Ishikawa (cell line): ENCODE measurements at regions not wholly inside any gene's neighbourhood (a gene's known extent, or its start where the extent isn't known, plus 50 kb on each side); places are given as distances from the start of the nearest gene placed in this dataset.

Experiments
- CEBPB ChIP-seq: IDR thresholded peaks from 2 replicates; pipeline ENCODE4 v1.6.1; 2012
- CREB1 ChIP-seq: IDR thresholded peaks from 2 replicates; pipeline ENCODE4 v1.6.1; 2012; ENCODE audit warnings: low read depth
- EGR1 ChIP-seq: IDR thresholded peaks from 2 replicates; pipeline ENCODE4 v1.6.1; 2012
- EP300 ChIP-seq: IDR thresholded peaks from 2 replicates; pipeline ENCODE4 v1.6.1; 2012; ENCODE audit warnings: borderline replicate concordance
- FOXM1 ChIP-seq: IDR thresholded peaks from 2 replicates; pipeline ENCODE4 v1.6.1; 2012; ENCODE audit warnings: low read depth, borderline replicate concordance
- NFIC ChIP-seq: IDR thresholded peaks from 2 replicates; pipeline ENCODE4 v1.6.1; 2012
- RAD21 ChIP-seq: IDR thresholded peaks from 2 replicates; pipeline ENCODE4 v1.6.1; 2012; ENCODE audit warnings: low read depth
- TAF1 ChIP-seq: IDR thresholded peaks from 2 replicates; pipeline ENCODE4 v1.6.1; 2012; ENCODE audit warnings: low read depth, mild to moderate bottlenecking
- TCF12 ChIP-seq: IDR thresholded peaks from 2 replicates; pipeline ENCODE4 v1.6.1; 2012; ENCODE audit warnings: low read depth
- TEAD4 ChIP-seq: IDR thresholded peaks from 2 replicates; pipeline ENCODE4 v1.6.1; 2012
- YY1 ChIP-seq: IDR thresholded peaks from 2 replicates; pipeline ENCODE4 v1.6.1; 2012; ENCODE audit warnings: low read depth
- ZBTB7A ChIP-seq: IDR thresholded peaks from 2 replicates; pipeline ENCODE4 v1.6.1; 2012; ENCODE audit warnings: low read depth
- TF ChIP-seq, protein P1 (sequence below): IDR thresholded peaks from 2 replicates; pipeline ENCODE4 v1.6.1; 2012
- TF ChIP-seq, protein P2 (sequence below): IDR thresholded peaks from 2 replicates; pipeline ENCODE4 v1.6.1; 2012
- TF ChIP-seq, protein P3 (sequence below): IDR thresholded peaks from 2 replicates; pipeline ENCODE4 v1.6.1; 2012; ENCODE audit warnings: low read depth, mild to moderate bottlenecking

DNA sequence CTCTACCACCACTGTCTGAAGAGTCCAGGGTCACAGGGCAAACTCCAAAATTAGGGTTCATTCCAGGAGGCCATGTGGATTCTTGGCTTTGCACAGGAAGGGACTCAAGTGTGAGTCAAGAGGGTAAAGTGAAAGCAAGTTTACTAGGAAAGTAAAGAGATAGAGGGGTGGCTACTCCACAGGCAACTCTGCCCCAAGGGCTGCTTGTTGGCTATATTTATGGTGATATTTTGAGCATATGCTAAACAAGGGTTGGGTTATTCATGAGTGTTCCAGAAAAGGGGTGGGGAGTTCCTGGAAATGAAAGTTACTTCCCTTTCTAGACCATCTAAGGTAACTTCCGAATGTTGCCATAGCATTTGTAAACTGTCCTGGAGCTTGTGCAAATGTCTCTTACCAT lies 1222.0 kb upstream of the TENM3 start:
- no peak for TF ChIP-seq NFIC
- no peak for TF ChIP-seq ZBTB7A
- TF ChIP-seq, protein P1, sequence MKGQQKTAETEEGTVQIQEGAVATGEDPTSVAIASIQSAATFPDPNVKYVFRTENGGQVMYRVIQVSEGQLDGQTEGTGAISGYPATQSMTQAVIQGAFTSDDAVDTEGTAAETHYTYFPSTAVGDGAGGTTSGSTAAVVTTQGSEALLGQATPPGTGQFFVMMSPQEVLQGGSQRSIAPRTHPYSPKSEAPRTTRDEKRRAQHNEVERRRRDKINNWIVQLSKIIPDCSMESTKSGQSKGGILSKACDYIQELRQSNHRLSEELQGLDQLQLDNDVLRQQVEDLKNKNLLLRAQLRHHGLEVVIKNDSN, result no peak
- no peak for TF ChIP-seq TEAD4
- TF ChIP-seq YY1, result no peak
- TF ChIP-seq, protein P2, sequence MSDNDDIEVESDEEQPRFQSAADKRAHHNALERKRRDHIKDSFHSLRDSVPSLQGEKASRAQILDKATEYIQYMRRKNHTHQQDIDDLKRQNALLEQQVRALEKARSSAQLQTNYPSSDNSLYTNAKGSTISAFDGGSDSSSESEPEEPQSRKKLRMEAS, result no peak

DNA sequence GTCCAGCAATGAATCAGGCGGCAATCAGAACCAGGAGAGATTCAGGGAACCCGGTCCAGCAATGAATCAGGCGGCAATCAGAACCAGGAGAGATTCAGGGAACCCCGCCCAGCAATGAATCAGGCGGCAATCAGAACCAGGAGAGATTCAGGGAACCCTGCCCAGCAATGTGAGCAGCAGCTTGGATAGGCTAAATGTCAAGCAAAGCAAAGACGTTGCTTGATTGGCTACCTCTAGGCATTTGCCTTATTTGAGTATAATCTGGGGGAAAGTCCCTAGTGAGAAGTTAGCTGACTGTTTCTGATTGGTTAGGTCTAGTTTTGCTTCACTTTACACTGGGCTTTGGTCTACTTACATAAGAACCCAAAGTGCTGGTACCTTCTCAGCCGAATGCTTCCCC lies 1212.2 kb upstream of the TENM3 start:
- TF ChIP-seq, protein P2, result no peak
- TF ChIP-seq EP300 (no peak), TEAD4 (no peak), CREB1 (no peak), YY1 (no peak), TAF1 (no peak), CEBPB (no peak), EGR1 (no peak), RAD21 (no peak), TCF12 (no peak), NFIC (no peak)
- TF ChIP-seq, protein P3, sequence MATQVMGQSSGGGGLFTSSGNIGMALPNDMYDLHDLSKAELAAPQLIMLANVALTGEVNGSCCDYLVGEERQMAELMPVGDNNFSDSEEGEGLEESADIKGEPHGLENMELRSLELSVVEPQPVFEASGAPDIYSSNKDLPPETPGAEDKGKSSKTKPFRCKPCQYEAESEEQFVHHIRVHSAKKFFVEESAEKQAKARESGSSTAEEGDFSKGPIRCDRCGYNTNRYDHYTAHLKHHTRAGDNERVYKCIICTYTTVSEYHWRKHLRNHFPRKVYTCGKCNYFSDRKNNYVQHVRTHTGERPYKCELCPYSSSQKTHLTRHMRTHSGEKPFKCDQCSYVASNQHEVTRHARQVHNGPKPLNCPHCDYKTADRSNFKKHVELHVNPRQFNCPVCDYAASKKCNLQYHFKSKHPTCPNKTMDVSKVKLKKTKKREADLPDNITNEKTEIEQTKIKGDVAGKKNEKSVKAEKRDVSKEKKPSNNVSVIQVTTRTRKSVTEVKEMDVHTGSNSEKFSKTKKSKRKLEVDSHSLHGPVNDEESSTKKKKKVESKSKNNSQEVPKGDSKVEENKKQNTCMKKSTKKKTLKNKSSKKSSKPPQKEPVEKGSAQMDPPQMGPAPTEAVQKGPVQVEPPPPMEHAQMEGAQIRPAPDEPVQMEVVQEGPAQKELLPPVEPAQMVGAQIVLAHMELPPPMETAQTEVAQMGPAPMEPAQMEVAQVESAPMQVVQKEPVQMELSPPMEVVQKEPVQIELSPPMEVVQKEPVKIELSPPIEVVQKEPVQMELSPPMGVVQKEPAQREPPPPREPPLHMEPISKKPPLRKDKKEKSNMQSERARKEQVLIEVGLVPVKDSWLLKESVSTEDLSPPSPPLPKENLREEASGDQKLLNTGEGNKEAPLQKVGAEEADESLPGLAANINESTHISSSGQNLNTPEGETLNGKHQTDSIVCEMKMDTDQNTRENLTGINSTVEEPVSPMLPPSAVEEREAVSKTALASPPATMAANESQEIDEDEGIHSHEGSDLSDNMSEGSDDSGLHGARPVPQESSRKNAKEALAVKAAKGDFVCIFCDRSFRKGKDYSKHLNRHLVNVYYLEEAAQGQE, result no peak
- TF ChIP-seq, protein P1, result no peak

DNA sequence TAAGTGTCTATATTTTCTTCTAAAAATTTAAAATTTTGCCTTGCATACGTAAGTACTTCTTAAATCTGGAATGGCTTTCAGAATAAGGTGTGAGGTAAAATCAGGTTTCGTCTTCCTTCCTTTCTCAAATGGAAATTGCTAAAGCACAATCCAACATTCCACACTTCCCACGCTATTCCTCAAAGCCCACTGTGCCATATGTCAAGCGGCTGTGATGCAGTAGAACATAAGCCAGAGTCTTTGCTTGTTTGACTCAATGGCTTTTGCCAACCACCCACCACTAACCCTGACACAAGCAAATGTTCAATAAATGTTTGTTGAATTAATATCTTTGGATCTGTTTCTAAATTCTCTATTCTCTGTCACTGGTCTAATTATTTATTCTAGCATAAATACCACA lies 1199.7 kb upstream of the TENM3 start:
- no peak for TF ChIP-seq TCF12
- TF ChIP-seq TAF1, result no peak
- TF ChIP-seq RAD21, result no peak
- TF ChIP-seq, protein P1, result no peak
- no peak for TF ChIP-seq FOXM1

DNA sequence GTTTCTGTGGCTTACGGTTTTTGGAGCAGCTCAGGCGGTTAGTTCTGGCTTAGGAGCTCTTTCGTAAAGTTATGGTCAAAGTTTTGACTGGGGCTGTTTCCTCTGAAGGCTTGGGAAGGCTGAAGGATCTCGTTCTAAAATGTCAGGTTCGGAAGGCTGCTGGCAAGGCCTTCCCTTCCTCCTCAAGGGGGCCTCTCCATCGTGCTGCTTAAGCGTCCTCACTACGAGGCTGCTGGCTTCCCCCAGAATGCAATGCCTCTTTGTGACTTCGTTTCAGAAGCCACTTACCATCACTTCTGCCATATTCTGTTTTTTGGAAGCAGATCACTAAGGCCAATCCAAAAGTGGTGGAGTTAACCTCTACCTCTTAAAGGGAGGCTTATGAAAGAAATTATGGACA lies 1196.4 kb upstream of the TENM3 start:
- TF ChIP-seq, protein P3, result no peak
- no peak for TF ChIP-seq CREB1
- TF ChIP-seq TAF1, result no peak
- TF ChIP-seq ZBTB7A, result no peak
- TF ChIP-seq EP300, result no peak
- TF ChIP-seq, protein P1, result no peak
- no peak for TF ChIP-seq CEBPB
- TF ChIP-seq NFIC, result no peak
- TF ChIP-seq, protein P2, result no peak

DNA sequence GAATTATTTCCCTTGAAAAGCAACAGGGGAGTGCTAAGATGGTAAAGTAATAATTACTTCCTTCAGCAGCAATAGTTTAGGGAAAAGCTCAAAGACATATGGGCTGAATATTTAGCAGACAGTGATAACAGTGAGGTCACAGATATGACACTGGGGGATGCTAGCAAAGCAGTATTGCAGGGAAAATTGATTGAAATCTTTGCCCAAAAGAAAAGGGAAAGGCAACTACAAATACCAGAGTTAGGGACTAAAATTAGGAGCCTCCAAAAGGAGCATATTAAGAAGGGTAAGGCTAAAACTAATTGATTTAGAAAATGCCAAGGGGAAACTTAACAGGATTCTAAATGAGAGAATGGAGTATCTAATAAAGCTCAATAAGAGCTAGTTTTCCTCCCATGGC lies 1191.3 kb upstream of the TENM3 start:
- TF ChIP-seq ZBTB7A, result no peak
- TF ChIP-seq, protein P2, result no peak
- TF ChIP-seq, protein P3, result no peak
- no peak for TF ChIP-seq CEBPB
- no peak for TF ChIP-seq TEAD4
- no peak for TF ChIP-seq CREB1
- TF ChIP-seq, protein P1, result no peak
- no peak for TF ChIP-seq RAD21
- no peak for TF ChIP-seq EGR1
- TF ChIP-seq FOXM1, result no peak
- no peak for TF ChIP-seq EP300
- TF ChIP-seq TCF12, result no peak
- TF ChIP-seq YY1, result no peak
- TF ChIP-seq NFIC, result no peak
- no peak for TF ChIP-seq TAF1
